Ovary (tissue), 7 donors: ENCODE measurements at regions not wholly inside any gene's neighbourhood (a gene's known extent, or its start where the extent isn't known, plus 50 kb on each side); places are given as distances from the start of the nearest gene placed in this dataset.

Experiments used
- DNase-seq, 5 donors: peaks; one replicate each; pipeline ENCODE4 v3.0.0-alpha.2; 2019 to 2020
- H3K27ac ChIP-seq, 2 donors: fragments of 200-600 bp; one replicate each; pipeline versions ENCODE4 v1.5.1 to v1.8.0; 2019 to 2022
- H3K27me3 ChIP-seq: fragments of 200-600 bp; one replicate; pipeline ENCODE4 v1.8.0; 2022
- H3K36me3 ChIP-seq: fragments of 200-600 bp; sonication (generic); one replicate; pipeline ENCODE4 v1.5.1; 2019
- H3K4me1 ChIP-seq: one replicate; pipeline ENCODE4 v1.8.1; 2013; ENCODE audit warnings: mild to moderate bottlenecking, moderate library complexity; ENCODE audit not compliant: insufficient read depth
- H3K4me3 ChIP-seq: fragments of 200-600 bp; sonication (generic); one replicate; pipeline ENCODE4 v1.5.1; 2017
- H3K9me3 ChIP-seq, 2 donors: fragments of 200-600 bp in 1 of 2; sonication (generic) in 1 of 2; one replicate each; pipeline versions ENCODE4 v1.5.1 to v1.8.1; 2013 to 2019; ENCODE audit warnings: mild to moderate bottlenecking in 1 of 2, moderate library complexity in 1 of 2
- EP300 ChIP-seq: sonication (generic); formaldehyde crosslinking; IDR thresholded peaks from one replicate; pipeline ENCODE4 v1.6.1; 2017; ENCODE audit warnings: antibody characterized with exemption
- POLR2A ChIP-seq: fragments of 450-650 bp; IDR thresholded peaks from one replicate; pipeline ENCODE4 v1.6.1; 2017; ENCODE audit warnings: antibody characterized with exemption, mild to moderate bottlenecking, moderate library complexity
- WGBS, 3 donors: extraction: QIAGEN DNeasy Blood & Tissue Kit in 1 of 3; methylation state at CpG; one replicate each; pipeline versions ENCODE4 v1.1.5 to v1.1.7; 2013 to 2017; 5-methylcytosine and 5-hydroxymethylcytosine counted together
- intact Hi-C, 4 donors: fragments of 100-400 bp; cut with DNase I; formaldehyde crosslinking; loops; one replicate each; pipeline versions ENCODE4 v1.11.0 to v1.15.1; 2022 to 2023
- TF ChIP-seq, protein P1 (sequence below), 3 donors: fragments of 450-650 bp in 2 of 3; fragments of 200-600 bp in 1 of 3; IDR thresholded peaks; one replicate each; pipeline versions ENCODE4 v1.5.1 to v1.8.0; 2016 to 2022; ENCODE audit warnings: antibody characterized with exemption in 3 of 3, mild to moderate bottlenecking in 1 of 3
- donor health status: DM: no; HTN: no; CAD: no; lungs with moderate emphysema.
- donor health status: DM: no; HTN: no; CAD: no.
- donor health status: Bipolar disorder and iron deficiency.
- donor health status: DM: no; HTN: no; CAD: no.
- donor health status: DM: yes; HTN: yes; CAD: no.

DNA sequence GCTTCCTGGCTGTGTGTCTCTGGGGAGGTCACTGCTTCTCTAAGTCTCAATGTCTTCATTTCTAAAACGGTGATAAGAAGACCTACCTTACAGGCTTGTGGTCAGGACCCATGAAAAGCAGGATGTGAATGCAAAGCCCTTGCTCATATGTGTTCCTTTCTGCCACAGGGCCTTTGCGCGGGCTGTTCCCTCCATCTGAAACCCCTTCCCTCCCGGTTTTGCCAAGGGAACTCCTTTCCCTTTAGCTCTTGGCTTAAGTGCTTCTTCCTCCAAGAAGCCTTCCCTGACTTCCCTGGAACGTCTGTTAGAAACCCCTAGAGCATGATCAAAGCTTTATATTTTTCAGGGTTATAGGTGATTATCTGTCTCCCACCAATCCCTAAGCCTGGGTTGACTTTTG is 147.2 kb upstream of the PTPN1 start:
- Histone ChIP-seq H3K9me3 (no peaks in the 10 kb centered on the region), H3K4me3 (no peak overlapping the region), H3K4me1 (no peaks in the 10 kb centered on the region), H3K27ac (no peak overlapping the region), H3K27me3 (no peaks in the 10 kb centered on the region), H3K36me3 (no peaks in the 10 kb centered on the region)
- 48 to 76% (median 49%) methylated on average over 5 of the region's 5 CpGs for WGBS, 3 donors
- TF ChIP-seq, protein P1, sequence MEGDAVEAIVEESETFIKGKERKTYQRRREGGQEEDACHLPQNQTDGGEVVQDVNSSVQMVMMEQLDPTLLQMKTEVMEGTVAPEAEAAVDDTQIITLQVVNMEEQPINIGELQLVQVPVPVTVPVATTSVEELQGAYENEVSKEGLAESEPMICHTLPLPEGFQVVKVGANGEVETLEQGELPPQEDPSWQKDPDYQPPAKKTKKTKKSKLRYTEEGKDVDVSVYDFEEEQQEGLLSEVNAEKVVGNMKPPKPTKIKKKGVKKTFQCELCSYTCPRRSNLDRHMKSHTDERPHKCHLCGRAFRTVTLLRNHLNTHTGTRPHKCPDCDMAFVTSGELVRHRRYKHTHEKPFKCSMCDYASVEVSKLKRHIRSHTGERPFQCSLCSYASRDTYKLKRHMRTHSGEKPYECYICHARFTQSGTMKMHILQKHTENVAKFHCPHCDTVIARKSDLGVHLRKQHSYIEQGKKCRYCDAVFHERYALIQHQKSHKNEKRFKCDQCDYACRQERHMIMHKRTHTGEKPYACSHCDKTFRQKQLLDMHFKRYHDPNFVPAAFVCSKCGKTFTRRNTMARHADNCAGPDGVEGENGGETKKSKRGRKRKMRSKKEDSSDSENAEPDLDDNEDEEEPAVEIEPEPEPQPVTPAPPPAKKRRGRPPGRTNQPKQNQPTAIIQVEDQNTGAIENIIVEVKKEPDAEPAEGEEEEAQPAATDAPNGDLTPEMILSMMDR (IDR thresholded peaks at IDR 0.05) = no peak
- DNase-seq = no peak
- intact Hi-C loops = no loop called here

DNA sequence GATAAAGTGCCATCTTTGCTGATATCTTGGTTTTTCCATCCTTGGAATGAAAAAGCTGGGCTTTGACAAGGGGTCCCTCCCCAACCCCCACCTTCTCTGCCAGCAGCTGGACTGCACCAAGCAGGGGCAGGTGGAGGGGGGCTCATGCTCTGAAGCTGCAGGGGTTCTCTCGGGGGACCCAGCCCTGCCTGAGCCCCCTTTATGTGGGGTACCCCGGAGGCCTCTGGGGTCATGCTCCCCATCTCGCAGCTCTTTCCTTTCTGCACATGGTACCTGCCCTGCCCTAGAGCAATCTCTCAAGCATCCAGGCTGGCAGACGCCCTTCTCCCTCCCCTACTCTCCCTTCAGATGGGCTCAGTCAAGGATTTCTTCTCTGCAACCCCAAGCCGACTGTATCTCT is 146.7 kb upstream of the PTPN1 start:
- 92 to 93% (median 93%) methylated on average over 5 of the region's 5 CpGs for WGBS, 3 donors
- no peak for DNase-seq
- intact Hi-C loops = no loop called here
- no peak overlapping the region for H3K27ac ChIP-seq
- TF ChIP-seq POLR2A = no peak
- TF ChIP-seq EP300 = no peak
- TF ChIP-seq, protein P1 (IDR thresholded peaks at IDR 0.05) = no peak
- H3K36me3 ChIP-seq = no peaks in the 10 kb centered on the region
- H3K4me1 ChIP-seq = no peaks in the 10 kb centered on the region
- H3K4me3 ChIP-seq = no peak overlapping the region
- no peaks in the 10 kb centered on the region for H3K9me3 ChIP-seq
- no peaks in the 10 kb centered on the region for H3K27me3 ChIP-seq

DNA sequence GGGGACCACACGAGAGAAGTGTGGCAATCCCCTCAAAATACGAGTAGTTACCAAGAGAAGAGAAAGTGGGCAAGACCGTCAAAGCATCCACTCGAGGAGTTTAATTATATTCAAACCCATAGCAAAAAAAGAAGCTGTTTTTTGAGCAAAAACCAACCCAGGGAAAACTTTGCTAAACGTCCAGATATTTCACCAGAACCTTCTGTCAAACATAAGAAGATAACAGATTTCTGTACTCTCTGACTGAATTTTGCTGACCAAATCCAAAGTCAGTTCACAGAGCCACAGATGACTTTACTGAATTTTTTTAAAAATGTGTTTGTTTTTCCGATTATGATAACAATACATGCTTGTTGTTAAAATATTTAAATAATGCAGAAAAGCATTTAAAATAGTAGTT is 145.6 kb upstream of the PTPN1 start:
- TF ChIP-seq EP300 (no peak), POLR2A (no peak)
- TF ChIP-seq, protein P1 (IDR thresholded peaks at IDR 0.05) = no peak
- intact Hi-C loops = no loop called here
- Histone ChIP-seq H3K27me3 (no peaks in the 10 kb centered on the region), H3K4me1 (no peaks in the 10 kb centered on the region), H3K9me3 (no peaks in the 10 kb centered on the region), H3K27ac (no peak overlapping the region), H3K4me3 (no peak overlapping the region), H3K36me3 (no peaks in the 10 kb centered on the region)
- no peak for DNase-seq
- 33 to 40% (median 40%) methylated on average over 6 of the region's 6 CpGs for WGBS, 3 donors

DNA sequence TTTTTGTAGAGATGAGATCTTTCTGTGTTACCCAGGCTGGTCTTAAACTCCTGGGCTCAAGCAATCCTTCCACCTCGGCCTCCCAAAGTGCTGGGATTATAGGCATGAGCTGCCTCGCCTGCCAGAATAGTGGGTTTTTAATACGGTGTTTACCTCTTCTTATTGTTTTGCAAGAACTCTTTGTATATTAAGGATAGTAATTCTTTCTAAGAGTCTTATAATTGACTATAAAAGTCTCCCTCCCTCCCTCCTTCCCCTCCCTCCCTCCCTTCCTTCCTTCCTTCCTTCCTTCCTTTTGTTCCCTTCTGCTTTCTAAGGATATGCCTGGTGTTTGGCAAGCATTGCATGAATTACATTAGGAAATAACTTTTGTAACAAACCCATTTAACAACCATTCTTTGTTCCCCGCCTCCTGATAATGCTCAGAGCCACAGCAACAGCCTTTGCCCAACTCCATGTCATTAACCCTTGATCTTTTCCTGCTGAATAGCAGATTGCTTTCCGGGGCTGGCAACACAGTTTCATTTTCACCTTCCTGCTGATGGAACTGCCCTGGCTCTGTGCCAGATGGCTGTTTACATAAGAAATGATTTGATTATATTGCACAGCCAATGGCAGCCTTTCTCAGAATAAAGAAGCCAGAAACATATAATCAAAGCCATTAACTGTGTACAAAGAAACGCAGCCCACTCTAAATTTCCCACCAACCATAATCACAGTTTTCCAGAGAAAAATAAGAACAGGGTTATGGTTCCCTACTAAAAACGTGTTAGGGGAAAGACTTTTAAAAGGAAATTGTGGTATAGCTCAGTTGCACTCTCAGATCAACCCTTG is 143.7 kb upstream of the PTPN1 start:
- H3K4me3 ChIP-seq = no peak overlapping the region

More for the DNA sequence above, 143.7 kb upstream of the PTPN1 start:
- Histone ChIP-seq H3K9me3 (no peaks in the 10 kb centered on the region), H3K27me3 (no peaks in the 10 kb centered on the region), H3K4me1 (no peaks in the 10 kb centered on the region), H3K27ac (no peak overlapping the region), H3K36me3 (no peaks in the 10 kb centered on the region)
- peak in 4 of 5 donors; percentile 39 to 71 (median 64) for DNase-seq
- intact Hi-C loops = no loop called here
- TF ChIP-seq POLR2A = no peak
- no peak for TF ChIP-seq EP300
- TF ChIP-seq, protein P1 (IDR thresholded peaks at IDR 0.05) = no peak
- 44 to 55% (median 50%) methylated on average over 7 of the region's 7 CpGs for WGBS, 3 donors
